Activated T-cell treated with anti-CD3 and anti-CD28 coated beads for 48 hours (primary cell): ENCODE measurements at regions not wholly inside any gene's neighbourhood (a gene's known extent, or its start where the extent isn't known, plus 50 kb on each side); places are given as distances from the start of the nearest gene placed in this dataset.
"Not testable (repeated sequence)": the region's sequence is repeated elsewhere in the genome, so short reads cannot be mapped to it uniquely, and the experiment has no call there.

ENCODE experiments used
- DNase-seq: peaks from one replicate; pipeline ENCODE4 v3.0.0-alpha.2; 2020; ENCODE audit warnings: low read depth

- no peak for DNase-seq
Observed at GRCh38 chr7:155229548-155230168, 68.0 kb upstream of the INSIG1 start.

- DNase-seq: no peak
Observed at GRCh38 chr7:155230169-155230593, 67.5 kb upstream of the INSIG1 start.

- no peak for DNase-seq
Observed at GRCh38 chr7:155231241-155231800, 66.4 kb upstream of the INSIG1 start.

- no peak for DNase-seq
Observed at GRCh38 chr7:155231941-155232340, 65.7 kb upstream of the INSIG1 start.

GRCh38 chr7:155232911-155233310 lies 64.8 kb upstream of the INSIG1 start:
- no peak for DNase-seq

GRCh38 chr7:155233311-155234157 lies 64.1 kb upstream of the INSIG1 start:
- no peak for DNase-seq

GRCh38 chr7:155234158-155234492 lies 63.6 kb upstream of the INSIG1 start:
- DNase-seq: no peak

- DNase-seq: no peak
Observed at GRCh38 chr7:155234950-155235789, 62.5 kb upstream of the INSIG1 start.

GRCh38 chr7:155236386-155236785 lies 61.3 kb upstream of the INSIG1 start:
- DNase-seq: no peak

GRCh38 chr7:155237297-155237696 lies 60.4 kb upstream of the INSIG1 start:
- no peak for DNase-seq

- DNase-seq: no peak
Observed at GRCh38 chr7:155237730-155238129, 59.9 kb upstream of the INSIG1 start.

- not testable (repeated sequence) for DNase-seq
Observed at GRCh38 chr7:155239431-155240087, 58.1 kb upstream of the INSIG1 start.

- DNase-seq: no peak
Observed at GRCh38 chr7:155244675-155245074, 53.0 kb upstream of the INSIG1 start.

- DNase-seq: no peak
Observed at GRCh38 chr7:155247479-155248365, 50.0 kb upstream of the INSIG1 start.
